ENCODE measurements at regions not wholly inside any gene's neighbourhood (a gene's known extent, or its start where the extent isn't known, plus 50 kb on each side); places are given as distances from the start of the nearest gene placed in this dataset.
"Not testable (repeated sequence)": the region's sequence is repeated elsewhere in the genome, so short reads cannot be mapped to it uniquely, and the experiment has no call there.

- DNase-seq (ENCODE audit: low read depth in 1 of 2, low spot score in 1 of 2) = no peak
Measured at GRCh38 chr10:16049782-16050181, 189.5 kb upstream of the MINDY3 start.

GRCh38 chr10:16063350-16063749 is 203.0 kb upstream of the MINDY3 start:
- Histone ChIP-seq H3K4me3 (replicated peaks; ENCODE audit: insufficient read depth, low read length) (no peak overlapping the region), H3K27me3 (ENCODE audit: insufficient read depth, poor library complexity, severe bottlenecking) (no peaks in the 10 kb centered on the region), H3K27ac (replicated peaks) (no peak overlapping the region)
- no peak for TF ChIP-seq SPI1 (IDR thresholded peaks at IDR 0.05; ENCODE audit: borderline replicate concordance, low read depth)
- TF ChIP-seq CTCF (IDR thresholded peaks at IDR 0.05; ENCODE audit: insufficient read depth, low read length) = no peak
- no peak for TF ChIP-seq GABPA (IDR thresholded peaks at IDR 0.05; ENCODE audit: low read depth)
- TF ChIP-seq POLR2AphosphoS5 (IDR thresholded peaks at IDR 0.05; ENCODE audit: low read depth) = no peak
- TF ChIP-seq, protein P1, sequence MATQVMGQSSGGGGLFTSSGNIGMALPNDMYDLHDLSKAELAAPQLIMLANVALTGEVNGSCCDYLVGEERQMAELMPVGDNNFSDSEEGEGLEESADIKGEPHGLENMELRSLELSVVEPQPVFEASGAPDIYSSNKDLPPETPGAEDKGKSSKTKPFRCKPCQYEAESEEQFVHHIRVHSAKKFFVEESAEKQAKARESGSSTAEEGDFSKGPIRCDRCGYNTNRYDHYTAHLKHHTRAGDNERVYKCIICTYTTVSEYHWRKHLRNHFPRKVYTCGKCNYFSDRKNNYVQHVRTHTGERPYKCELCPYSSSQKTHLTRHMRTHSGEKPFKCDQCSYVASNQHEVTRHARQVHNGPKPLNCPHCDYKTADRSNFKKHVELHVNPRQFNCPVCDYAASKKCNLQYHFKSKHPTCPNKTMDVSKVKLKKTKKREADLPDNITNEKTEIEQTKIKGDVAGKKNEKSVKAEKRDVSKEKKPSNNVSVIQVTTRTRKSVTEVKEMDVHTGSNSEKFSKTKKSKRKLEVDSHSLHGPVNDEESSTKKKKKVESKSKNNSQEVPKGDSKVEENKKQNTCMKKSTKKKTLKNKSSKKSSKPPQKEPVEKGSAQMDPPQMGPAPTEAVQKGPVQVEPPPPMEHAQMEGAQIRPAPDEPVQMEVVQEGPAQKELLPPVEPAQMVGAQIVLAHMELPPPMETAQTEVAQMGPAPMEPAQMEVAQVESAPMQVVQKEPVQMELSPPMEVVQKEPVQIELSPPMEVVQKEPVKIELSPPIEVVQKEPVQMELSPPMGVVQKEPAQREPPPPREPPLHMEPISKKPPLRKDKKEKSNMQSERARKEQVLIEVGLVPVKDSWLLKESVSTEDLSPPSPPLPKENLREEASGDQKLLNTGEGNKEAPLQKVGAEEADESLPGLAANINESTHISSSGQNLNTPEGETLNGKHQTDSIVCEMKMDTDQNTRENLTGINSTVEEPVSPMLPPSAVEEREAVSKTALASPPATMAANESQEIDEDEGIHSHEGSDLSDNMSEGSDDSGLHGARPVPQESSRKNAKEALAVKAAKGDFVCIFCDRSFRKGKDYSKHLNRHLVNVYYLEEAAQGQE (IDR thresholded peaks at IDR 0.05; ENCODE audit: insufficient replicate concordance, low read depth) = no peak
- no peak for DNase-seq (ENCODE audit: low read depth in 1 of 2, low spot score in 1 of 2)

More at GRCh38 chr10:16049782-16050181, 189.5 kb upstream of the MINDY3 start:
- no peak overlapping the region for H3K4me3 ChIP-seq (replicated peaks; ENCODE audit: insufficient read depth, low read length)
- no peaks in the 10 kb centered on the region for H3K27me3 ChIP-seq (ENCODE audit: insufficient read depth, poor library complexity, severe bottlenecking)
- H3K27ac ChIP-seq (replicated peaks) = no peak overlapping the region
- TF ChIP-seq GABPA (IDR thresholded peaks at IDR 0.05; ENCODE audit: low read depth) (no peak), CTCF (IDR thresholded peaks at IDR 0.05; ENCODE audit: insufficient read depth, low read length) (no peak), POLR2AphosphoS5 (IDR thresholded peaks at IDR 0.05; ENCODE audit: low read depth) (no peak), SPI1 (IDR thresholded peaks at IDR 0.05; ENCODE audit: borderline replicate concordance, low read depth) (no peak)
- TF ChIP-seq, protein P1 (IDR thresholded peaks at IDR 0.05; ENCODE audit: insufficient replicate concordance, low read depth) = no peak

DNA sequence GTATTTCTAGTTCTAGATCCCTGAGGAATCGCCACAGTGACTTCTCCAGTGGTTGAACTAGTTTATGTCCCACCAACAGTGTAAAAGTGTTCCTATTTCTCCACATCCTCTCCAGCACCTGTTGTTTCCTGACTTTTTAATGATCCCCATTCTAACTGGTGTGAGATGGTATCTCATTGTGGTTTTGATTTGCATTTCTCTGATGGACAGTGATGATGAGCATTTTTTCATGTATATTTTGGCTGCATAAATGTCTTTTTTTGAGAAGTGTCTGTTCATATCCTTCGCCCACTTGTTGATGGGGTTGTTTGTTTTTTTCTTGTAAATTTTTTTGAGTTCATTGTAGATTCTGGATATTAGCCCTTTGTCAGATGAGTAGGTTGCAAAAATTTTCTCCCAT is 223.2 kb upstream of the MINDY3 start:
- H3K27ac ChIP-seq (replicated peaks); H3K27me3 ChIP-seq (ENCODE audit: insufficient read depth, poor library complexity, severe bottlenecking); DNase-seq (ENCODE audit: low read depth in 1 of 2, low spot score in 1 of 2); H3K4me3 ChIP-seq (replicated peaks; ENCODE audit: insufficient read depth, low read length): not testable (repeated sequence)

DNA sequence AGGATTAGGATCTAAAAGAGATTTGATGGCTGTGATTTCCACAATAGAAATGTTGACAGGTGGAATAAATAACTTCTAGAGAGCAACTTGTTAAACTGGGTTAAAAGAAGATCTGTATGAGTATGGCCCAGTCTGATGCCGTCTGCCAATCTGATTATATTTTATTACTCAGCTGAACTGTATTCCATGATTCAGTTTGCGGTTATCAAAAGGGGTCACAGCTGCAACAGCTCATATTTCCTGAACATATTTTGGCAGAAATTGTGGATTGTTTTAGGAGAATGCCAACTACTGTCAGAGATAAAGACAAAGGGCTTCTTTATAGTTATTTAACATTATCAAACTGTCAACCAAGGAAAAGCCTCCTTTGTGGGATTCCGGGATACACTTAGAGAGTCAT is 244.8 kb upstream of the MINDY3 start:
- Histone ChIP-seq H3K27ac (replicated peaks) (no peak overlapping the region), H3K4me3 (replicated peaks; ENCODE audit: insufficient read depth, low read length) (no peak overlapping the region), H3K27me3 (ENCODE audit: insufficient read depth, poor library complexity, severe bottlenecking) (no peaks in the 10 kb centered on the region)
- TF ChIP-seq, protein P1 (IDR thresholded peaks at IDR 0.05; ENCODE audit: insufficient replicate concordance, low read depth) = no peak
- TF ChIP-seq SPI1 (IDR thresholded peaks at IDR 0.05; ENCODE audit: borderline replicate concordance, low read depth) = no peak
- TF ChIP-seq POLR2AphosphoS5 (IDR thresholded peaks at IDR 0.05; ENCODE audit: low read depth) = no peak
- no peak for TF ChIP-seq CTCF (IDR thresholded peaks at IDR 0.05; ENCODE audit: insufficient read depth, low read length)
- DNase-seq (ENCODE audit: low read depth in 1 of 2, low spot score in 1 of 2) = no peak
